ENCODE measurements at regions not wholly inside any gene's neighbourhood (a gene's known extent, or its start where the extent isn't known, plus 50 kb on each side); places are given as distances from the start of the nearest gene placed in this dataset.
"Not testable (repeated sequence)": the region's sequence is repeated elsewhere in the genome, so short reads cannot be mapped to it uniquely, and the experiment has no call there.

DNA sequence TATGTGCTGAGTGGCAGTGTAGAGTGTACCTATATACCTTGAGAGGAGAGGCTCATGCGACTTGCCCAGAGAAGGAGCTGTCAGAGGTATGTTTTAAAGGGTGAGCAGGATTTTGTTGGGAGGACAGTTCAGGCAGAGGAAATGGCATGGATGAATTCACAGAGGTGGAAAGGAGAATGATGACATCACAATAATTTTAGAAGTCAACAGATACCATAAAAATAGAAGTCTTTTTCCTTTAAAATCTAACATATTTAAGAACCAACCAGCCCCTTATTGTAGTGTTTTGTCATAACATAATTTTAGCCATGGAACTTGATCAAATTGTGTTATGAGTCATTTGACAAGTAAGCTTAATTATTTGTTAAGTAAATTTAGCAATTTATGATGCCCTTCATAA lies 538.1 kb upstream of the GYPC start:
- no peak for DNase-seq

DNA sequence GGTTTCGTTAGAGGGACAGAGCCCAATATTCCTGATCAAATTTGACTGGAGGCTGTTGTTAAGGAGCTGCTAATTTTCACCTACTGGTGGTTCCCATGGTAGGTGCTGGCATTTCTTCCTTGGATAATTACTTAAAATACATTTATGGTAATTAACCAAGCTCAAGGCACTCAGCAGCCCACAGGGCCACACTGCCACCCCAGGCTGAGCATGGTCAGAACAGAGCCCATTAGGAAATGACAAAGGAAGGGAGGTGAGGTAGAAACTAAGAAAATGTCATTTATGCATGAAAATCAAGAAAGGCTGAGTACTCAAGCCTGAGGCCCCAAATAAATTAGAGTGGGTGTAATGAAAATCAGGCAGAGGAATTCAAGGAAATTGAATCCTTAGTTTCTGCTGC lies 510.2 kb upstream of the GYPC start:
- no peak for DNase-seq

DNA sequence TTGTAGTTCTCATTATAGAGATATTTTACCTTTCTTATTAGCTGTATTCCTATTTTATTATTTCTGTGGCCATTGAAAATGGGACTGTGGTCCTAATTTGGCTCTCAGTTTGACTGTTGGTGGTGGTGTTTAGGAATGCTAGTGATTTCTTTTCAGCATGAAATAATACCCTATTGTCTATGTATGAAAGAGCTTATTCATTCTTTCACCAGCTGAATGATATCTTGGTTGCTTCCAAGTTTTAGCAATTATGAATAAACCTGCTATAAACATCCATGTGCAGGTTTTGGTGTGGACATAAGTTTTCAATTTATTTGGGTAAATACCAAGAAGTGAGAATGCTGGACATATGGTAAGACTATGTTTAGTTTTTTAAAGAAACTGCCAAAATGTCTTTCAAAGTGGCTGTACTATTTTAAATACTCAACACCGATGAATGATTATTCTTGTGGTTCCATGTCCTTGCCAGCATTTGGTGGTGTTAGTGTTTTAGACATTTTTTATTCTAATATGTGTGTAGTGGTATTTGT lies 501.6 kb upstream of the GYPC start:
- no peak for DNase-seq

DNA sequence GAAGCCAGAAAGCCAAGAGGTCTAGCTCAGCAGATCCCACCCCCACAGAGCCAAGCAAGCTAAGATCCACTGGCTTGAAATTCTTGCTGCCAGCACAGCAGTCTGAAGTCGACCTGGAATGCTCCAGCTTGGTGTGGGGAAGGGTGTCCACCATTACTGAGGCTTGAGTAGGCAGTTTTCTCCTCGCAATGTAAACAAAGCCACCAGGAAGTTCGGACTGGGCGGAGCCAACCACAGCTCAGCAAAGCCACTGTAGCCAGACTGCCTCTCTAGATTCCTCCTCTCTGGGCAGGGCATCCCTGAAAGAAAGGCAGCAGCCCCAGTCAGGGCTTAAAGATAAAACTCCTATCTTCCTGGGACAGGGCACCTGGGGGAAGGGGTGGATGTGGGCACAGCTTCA lies 495.0 kb upstream of the GYPC start:
- not testable (repeated sequence) for DNase-seq

DNA sequence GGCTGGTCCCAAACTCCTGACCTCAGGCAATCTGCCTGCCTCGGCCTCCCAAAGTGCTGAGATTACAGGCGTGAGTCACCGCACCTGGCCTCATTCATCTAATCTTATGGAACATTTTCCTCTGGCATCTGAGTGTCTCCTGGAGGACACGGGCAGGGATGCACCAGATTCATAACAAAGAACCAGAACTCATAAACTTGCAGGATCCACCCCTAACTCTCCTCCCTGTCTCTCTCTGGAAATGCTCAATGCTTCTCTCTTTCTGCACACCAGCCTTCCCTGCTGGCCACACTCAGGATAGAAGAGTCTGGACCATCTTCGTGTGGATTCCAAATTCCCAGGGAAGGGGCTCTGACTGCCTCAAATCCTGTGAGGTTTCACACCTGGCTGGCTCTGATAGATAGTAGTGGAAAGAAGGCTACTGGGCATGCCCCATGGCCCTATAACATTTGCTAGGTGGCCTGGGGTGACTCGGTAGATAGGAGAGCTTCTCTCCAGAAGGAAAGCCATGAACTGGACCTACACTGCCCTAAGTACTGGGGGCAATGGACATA lies 483.2 kb upstream of the GYPC start:
- DNase-seq: no peak

DNA sequence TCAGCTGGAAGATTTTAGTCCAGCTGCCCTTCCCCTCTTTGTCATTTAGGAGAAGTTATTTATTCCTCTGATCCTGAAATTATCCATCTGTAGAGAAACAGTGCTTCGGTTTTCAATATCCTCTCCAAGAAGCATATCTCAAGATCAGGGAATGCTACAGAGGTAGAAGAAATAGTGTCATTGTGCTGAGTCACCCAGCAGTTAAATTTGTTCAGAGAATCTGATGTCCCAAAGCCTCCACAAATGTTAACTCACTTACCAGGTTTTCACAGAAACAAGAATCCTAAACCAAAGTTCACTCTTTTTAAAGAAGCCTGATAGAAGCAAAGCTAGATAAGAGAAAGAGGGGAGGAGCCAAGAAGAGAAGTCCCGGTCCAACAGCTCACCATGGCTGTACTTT lies 480.7 kb upstream of the GYPC start:
- DNase-seq: no peak

DNA sequence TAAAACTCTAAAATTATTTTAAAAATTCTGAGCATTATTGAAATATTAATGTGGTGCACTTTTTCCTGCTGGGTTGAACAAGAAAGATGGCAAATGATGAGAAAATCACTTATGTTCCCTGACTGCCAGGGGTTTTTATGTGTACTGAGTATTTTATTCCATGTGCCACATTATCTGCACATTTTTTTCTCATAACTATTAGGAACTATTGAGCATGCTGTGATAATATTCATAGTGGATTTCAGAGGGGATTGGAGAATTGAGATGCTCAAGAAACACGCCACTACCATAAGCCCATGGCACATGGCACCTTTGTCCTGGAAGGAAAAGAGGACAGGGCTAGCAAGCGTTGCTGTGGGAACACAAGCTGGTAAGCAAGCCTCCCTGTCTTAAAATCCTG lies 478.5 kb upstream of the GYPC start:
- DNase-seq: no peak

DNA sequence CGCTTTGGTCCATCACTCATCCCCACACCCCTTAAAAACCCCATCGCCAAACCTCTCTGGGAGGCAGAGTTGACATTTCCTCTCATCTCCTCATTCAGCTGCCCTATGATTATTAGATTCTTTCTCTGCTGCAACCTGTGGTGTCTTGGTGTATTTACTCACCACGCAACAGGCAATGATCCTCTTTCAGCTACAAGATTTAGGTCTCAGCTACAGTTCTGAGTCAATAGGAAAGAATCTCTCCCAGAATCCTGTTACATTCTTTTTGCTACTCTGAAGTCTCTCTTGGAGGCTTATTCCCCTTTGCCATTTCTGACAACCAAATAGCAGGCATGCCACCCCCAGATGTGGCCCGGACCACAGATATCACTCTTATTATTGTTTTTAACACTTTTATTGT lies 468.3 kb upstream of the GYPC start:
- no peak for DNase-seq

DNA sequence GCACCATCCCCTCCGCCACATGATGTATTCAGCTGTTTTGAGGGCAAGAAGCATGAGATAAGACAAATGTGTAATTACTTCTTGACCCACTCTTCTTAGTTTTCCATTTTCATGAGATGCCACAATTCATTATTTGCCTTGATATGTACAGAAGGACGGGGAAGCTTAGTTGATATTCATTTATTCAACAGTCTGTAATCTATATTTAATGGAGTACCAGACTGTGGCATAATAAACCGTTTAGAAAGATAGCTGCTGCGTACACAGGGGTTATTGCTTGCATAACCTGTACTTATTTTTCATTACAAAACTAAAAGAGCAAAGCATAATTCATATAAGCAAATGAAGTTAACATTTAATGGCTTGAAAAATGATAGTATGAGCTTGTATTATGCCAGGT lies 466.4 kb upstream of the GYPC start:
- DNase-seq: no peak

DNA sequence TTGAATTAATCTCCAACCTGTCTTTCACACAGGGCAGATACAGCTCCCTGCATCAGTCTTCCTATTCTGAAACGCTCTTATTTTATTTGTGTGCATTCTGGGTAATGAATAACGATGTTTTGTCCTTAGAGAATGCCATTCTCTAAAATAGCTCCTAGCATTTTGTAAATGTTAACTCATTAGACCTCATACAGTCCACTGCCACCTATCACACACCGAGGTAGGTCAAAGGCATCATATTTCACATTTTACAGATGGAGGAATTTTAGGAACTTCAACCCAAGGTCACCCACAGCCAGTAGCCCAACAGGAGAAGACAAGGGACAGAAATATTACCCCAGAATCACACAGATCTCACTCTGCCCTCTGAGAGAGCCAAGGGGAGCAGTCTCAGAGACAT lies 455.4 kb upstream of the GYPC start:
- DNase-seq: no peak

DNA sequence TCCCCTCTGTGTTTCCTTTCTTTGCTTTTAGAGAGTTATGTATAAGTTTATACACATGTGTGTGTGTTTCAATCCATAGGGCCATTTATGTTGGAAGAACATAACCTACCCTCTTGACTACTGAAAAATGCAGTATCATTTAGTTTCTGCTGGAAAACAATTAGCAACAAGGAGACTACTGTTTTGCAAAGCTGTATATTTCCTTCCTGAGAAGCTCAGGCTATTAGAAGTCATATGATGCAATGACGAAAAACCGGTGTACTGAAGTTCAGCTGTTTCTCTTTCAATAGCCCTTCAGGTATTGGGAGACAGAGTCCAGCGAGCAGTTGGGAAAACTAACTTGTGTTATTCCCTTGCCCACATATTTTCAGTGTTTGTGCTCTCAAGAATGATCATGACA lies 447.7 kb upstream of the GYPC start:
- no peak for DNase-seq

DNA sequence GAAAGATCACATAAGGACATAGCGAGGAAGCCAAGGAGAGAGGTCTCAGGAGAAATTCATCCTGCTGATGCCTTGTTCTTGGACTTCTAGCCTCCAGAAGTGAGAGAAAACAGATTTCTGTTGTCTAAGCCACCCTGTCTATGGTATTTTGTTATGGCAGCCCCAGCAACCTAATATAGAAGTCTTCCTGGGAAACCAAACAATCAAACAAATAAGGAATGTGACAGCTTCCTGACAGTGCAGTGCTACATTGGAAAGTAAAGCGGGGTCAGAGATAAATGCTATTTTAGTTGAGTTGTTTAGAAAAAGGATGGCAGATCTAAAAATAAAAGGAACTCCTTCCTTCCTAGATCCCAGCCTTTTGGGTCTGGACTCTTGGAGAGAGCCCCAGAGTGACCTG lies 443.2 kb upstream of the GYPC start:
- no peak for DNase-seq

DNA sequence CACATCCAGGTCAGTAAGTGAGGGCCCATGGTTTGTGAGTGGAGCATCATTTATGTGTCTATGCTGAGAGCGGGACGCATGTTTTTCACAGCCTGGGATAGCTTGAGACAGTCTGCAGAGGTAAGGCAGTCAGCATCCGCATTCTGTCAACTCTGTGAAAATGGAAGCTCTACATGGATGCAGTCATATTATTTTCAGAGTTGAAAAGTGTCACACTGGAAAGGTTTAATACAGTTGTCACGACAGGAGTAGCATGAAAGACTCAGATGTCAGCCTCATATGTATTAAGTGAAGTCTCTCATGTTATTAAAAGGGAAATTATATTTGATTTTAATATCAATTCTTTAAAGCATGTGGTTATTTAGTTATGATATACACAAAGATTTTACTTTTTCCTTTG lies 436.9 kb upstream of the GYPC start:
- no peak for DNase-seq

DNA sequence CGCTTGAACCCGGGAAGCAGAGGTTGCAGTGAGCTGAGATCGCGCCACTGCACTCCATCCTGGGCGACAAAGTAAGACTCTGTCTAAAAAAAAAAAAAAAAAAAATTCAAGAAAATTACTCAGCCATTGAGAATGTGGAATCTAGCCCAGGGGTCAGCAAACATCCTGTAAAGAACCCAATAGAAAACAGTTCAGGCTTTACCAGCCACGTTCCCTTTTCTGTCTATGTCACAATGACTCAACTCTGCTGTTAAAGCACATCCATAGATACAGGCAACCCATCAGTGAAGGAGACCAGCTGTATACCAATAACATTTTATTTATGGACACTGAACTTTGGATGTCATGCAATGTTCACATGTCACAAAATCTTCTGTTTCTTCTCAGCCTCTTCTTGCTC lies 435.6 kb upstream of the GYPC start:
- no peak for DNase-seq

DNA sequence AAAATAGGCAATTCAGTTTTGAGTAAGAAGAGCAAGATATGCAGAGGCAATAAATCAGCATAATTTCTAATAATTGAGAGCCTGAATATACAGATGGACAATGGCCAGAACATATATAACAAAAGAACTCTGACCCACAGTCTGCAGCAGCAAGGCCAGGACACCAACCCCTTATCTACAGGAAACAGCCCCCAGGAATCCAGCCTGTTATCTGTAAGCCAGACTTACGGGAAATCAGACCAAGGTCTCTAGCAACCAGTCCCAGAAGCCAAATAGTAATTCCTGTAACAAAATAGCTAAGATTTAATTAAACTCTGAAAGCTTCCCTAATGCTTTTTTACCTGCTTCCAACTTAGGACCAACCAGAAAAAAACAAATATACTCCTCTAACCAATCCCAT lies 434.5 kb upstream of the GYPC start:
- no peak for DNase-seq

DNA sequence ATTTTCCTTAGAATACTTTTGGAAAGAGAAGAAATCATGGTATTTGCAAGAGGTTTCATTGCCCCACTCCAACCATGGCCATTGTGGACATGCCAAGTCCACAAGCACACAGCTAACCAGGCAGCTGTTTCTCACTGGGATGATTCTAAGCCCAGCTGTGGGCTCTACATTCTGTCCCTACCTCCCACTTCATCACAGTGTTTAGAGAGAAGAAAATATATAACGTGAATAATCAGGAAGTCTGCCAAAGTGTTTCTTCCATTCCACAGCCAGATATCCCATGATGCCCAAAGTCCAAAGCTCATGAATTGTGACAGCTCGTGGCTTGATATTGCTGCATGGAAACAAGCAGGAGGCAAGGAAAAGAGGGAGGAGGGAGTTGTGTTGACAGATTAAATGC lies 433.7 kb upstream of the GYPC start:
- no peak for DNase-seq

DNA sequence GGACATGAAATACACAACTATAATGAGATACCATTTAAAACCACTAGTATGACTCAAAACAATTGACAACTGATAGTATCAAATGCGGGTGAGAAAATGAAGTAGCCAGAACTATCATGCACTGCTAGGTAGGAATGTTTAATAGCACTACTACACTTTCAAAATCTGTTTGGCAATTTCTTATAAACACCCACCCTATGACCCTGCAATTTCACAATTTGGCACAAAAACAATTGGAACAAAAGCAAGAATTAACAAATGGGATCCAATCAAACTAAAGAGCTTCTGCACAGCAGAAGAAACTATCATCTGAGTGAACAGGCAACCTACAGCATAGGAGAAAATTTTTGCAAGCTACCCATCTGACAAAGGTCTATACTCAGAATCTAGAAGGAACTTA lies 431.2 kb upstream of the GYPC start:
- no peak for DNase-seq

DNA sequence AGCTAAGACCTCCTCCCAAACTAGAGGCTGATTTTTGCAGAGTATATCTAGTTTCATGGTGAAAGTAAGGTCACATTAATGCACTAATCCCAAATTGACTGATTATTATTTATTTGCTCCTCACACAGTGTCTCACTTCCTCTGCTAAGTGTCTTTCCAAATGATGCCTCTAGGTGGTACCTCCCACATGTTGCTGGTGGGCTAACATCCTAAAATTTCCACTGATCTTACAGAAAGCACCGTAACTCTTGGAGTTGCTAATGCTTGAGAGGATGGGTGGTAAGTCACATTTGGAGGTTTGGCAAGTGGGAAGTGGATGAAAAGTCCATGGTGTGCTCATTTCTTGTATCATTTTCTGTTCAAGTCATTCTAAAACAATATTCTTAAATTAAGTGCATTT lies 428.7 kb upstream of the GYPC start:
- no peak for DNase-seq

DNA sequence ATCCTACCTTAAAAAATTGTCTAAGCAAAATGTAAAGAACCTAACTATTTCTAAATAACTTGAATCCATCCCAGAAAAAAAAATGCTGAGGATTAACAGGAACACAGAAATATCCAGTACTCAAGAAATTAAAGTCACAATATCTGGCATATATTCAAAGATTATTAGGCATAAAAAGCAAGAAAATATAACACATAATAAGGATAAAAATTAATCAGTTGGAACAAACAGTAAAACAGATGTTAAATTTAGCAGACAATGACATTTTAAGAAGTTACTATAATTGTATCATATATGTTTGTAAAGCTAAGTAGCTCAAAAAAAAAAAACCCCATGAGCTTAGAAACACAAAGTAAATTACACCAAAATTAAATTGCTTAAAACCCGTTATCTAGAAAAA lies 427.4 kb upstream of the GYPC start:
- DNase-seq: no peak

DNA sequence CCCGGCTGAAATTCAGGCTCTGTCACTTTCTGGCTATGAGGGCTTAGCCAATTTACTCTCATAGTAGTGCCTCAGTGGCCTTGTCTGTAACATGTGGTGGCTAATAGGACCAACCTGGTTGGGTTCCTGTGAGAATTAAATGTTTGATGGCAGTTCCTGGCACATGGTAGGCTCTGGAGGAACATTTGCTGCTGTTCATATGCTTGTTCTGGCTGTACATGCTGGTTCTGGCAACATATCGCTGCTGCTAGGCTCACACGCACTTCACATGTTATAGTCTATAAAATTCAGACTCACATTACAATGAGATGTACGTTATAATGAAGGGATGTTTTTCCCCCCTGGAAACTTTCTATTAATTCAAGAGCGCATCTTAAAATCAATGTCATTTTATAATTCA lies 417.7 kb upstream of the GYPC start:
- no peak for DNase-seq

DNA sequence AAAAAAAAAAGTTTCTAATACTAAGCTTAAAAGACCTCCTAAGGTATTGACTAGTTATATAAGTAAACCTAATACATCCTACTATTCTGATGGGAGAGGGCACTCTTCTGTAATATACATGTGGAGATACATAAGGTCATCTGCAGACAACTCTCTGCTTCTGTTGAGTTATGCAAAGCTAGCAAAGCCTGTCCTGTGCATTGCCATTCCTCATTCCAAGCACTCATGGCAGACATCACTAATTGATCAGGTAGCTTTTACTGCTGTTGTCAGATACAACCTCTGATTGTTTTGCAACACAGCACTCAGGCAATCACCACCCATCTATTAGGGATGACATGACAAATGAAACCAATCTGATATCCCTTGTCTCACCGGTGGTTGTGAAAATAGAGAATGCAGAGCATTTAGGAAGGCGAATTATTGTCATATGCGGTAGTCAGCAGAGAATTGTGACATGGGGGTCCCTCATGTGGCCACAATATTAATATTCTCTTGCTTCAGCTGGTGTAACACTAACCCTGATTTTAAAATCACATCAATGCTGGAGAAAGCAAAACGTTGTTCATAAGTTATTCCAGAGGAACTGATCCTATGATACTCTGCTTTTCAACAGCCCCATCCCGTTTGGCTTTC lies 416.5 kb upstream of the GYPC start:
- DNase-seq: no peak

DNA sequence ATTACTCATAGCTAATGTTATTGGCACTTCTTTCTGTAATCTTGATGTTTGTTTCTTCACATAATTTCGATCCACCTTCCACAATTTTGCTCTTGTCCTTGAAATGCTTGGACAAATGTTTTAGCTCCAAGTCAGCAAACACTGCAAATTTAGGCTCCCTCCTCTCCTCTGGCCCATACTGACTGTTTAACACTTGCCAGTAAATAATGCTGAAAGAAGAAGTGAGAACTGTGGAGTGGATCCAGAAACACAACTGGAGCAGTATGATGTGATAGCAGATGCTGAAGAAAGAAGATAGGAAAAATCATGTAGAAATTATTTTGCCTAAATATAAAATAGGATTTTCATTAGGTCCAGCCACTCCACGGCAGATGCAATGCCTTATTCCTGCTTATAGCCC lies 415.0 kb upstream of the GYPC start:
- no peak for DNase-seq

DNA sequence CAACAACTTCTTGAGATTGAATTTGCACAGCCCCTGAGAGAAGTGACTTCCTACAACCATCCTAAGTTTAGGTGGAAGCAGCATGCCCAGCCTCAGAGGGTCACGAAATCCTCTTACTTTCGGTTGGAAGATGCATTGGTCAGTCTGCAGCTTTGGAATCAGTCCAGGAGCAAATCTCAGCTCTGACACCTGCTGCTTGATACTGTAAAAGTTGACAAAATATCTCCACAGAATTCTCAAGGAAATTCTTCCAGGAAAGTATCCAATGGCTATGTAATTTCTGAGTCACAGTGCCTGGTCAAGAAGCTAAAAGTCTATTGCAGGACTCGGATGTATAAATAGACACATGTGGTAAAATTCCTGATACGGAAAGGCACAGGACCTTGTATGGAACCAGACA lies 414.5 kb upstream of the GYPC start:
- no peak for DNase-seq

DNA sequence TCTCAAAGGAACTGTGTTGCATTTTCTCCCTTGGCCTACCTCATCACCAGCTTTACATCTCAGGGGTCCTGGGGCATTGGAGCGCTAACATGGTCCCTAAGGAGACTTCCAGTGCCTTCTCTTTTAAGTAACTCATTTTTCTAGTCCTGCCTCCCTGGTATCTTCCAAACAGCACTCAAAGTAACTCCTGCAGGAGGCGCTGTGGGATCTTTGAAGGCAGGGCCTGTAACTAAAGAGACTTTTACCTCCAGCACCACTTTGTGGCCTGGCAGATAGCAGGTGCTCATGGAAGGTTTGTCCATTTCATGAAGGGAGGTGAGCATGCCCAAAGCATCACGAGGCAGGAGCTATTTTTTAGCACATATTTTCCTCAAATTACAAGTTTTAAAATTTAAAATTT lies 411.0 kb upstream of the GYPC start:
- peak; percentile 18 for DNase-seq

DNA sequence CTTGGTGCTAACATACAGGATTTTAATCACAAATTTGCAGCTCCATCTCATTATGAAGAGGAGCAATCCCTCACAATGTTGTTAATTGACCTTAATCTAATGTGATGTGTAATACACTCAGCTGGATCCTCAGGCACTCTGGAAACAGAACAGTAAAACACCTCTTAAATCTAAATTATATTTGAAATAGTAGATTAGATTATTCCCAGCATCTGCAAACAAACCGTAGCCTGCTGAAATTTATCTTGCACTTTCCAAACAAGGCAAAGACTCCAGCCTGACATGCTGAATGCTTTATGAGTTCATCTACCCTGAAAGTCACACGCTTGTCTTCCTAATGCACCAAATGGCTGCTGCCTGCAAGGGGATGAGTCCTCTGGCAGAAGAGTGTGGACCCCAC lies 402.3 kb upstream of the GYPC start:
- peak; percentile 21 for DNase-seq
